ENCODE measurements at regions not wholly inside any gene's neighbourhood (a gene's known extent, or its start where the extent isn't known, plus 50 kb on each side); places are given as distances from the start of the nearest gene placed in this dataset.
A peak's percentile ranks its signal among the peaks of the same experiment; 100 is the strongest.

DNA sequence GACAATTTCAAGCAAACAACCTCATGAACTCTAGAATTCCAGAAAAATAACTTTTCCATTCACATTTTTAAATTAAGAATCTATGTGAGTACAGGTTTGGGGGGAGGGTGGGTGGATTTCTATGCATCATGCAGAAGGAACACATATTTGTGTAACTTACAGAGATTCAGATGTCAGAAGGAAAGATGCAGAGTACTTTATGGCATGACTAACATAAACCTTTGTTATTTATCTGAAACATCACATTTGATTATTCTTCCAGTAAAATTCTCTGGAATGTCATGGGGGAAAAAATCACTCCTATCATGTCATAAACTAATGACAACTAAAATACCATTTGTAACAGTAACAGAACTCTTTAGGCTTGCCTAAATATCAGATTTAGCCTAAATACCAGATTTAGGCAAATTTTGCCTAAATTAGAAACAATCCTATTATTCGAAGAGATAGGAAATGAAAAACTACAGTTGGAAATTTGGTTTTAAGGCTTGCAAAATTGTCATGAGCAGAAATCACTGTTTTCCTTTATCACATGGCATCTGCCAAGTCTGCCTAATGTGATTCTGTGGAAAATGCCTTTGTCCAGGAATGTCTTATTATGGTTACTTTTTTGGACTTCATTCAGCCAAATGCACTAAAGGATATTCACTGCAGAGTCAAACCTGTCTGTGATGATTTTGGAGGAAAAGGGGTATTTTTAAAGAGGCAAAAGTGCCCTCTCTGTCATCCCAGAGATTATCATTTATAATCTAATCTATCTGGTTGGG is 527.7 kb upstream of the CELF2 start:
- DNase-seq = no peak

DNA sequence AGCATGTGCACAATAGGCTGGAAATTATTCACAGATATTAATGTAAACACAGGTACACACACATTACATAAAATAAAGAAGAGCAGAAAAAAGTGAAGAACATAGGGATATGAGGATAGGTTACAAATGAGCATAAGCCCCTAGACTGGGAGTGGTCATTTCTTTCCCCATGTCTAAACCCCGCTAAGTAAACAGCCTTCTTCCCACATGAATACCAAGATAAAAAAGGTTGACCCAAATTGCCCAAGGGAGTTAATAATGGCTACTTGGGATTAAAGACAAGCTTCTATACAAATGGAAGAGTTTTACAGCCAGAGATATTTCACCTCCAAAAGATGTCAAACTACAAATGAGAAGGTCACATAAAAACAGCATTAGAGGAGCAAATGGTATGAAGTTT is 527.1 kb upstream of the CELF2 start:
- no peak for DNase-seq

DNA sequence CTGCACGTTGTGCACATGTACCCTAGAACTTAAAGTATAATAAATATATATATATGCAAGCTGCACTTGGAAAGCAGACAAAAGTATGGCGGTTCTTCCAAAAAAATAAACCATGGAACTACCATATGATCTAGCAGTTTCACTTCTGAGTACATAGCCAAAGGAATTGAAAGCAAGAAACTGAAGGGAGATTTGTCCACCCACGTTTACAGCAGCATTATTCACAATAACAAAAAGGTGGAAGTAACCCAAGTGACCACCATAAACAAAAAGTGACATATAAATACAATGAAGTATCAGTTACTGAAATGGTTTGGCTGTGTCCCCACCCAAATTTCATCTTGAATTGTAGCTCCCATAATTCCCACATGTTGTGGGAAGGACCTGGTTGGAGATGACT is 525.3 kb upstream of the CELF2 start:
- DNase-seq = no peak

DNA sequence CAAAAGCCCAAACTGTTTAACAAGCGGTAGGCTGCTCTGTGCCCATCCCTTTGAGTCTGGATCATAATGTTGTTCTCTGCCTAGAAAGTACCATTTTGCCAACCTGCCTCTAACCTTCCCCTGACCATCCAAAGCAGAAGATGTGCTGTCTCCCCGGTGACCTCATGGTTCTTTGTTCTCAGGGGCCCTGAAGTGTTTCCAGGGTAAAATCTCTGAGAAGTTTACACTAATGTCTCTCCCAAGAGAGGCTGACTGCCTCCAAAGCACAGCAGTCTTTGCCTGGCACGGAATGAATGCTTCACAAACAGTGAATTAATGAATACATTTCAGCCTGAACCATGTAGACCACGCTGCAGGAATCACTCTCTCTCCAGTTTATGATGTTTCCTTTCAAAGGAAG is 523.8 kb upstream of the CELF2 start:
- no peak for DNase-seq

DNA sequence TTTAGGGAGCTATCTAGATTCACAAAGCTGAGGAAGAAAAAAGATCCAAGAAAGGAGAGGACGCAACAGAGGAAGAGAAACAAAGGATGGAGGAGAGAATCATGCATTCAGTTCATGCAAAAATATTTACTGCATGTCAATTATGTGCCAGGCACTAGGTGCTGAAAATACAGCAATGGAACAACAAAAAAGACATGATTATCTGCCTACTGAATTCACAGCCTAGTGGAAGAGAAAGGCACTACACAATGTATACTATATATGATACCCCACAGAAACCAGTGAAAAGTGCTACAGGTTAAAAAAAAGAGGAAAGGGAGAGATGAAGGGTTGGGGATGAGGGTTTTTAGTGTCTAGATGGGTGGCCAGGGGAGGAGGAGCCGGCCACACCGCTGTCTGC is 520.4 kb upstream of the CELF2 start:
- no peak for DNase-seq

DNA sequence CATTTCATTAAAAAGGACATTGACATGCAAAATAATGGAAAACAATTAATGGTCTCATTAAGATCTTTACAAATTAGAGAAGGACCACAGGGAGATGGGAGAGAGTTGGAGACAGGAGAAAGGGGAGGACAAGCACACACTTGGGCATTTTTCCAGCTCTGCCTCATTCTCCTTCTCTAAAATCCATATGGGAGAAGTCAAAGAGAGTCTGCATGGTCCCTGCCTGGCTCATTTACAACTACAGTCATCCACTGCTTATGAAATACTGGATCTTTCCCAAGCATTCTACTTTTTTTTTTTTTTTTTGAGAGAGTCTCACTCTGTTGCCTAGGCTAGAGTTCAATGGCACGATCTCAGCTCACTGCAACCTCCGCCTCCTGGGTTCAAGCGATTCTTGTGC is 518.9 kb upstream of the CELF2 start:
- no peak for DNase-seq

DNA sequence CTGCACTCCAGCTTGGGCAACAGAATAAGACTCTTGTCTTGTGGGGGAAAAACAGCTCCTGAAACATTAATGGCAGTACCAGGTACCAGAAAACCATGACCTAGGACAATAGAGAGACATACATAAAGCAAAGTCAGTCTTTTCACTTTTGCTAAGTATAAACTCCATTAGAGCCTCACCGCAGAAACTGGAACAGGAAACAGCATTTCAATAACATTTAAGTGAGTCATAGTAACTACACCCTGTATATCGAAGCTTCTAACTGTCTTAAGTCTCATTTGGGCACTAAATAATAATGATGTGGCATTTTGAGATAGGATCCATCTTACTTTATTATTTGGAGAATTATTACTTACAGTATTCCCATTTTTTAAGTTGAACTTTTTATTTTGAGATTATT is 517.8 kb upstream of the CELF2 start:
- no peak for DNase-seq

DNA sequence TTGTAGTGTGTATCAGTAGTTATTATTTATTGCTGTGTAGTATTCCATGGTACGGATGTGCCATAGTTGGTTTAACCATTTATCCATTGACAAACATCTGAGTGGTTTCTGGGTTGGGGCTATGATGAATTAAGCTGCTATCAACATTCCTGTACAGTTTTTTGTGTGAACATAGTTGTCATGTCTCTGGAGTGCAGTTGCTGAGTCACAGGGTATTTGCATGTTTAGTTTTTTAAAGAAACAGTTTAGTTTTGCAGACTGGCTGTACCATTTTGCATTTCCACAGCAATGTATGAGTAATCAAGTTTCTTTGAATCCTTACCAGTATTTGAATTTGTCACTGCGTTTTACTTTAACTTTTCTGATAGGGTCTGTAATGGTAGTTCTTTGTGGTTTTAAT is 516.7 kb upstream of the CELF2 start:
- DNase-seq = no peak

DNA sequence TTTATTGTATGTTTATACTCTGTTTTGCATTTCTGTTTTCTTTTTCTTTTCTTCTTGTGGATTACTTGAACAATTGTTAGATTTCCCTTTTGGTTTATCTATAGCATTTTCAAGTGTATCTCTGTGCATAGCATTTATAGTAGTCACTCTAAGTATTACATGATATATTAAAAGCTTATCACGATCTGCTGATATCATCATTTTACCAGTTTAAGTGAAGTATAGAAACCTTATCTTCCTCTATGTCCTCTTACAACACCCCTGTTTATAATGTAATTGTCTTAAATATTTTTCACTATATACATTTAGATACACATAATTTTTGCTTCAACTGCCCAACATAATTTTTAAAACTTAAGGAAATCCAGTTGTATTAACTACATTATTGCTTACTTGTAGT is 513.9 kb upstream of the CELF2 start:
- DNase-seq = no peak

DNA sequence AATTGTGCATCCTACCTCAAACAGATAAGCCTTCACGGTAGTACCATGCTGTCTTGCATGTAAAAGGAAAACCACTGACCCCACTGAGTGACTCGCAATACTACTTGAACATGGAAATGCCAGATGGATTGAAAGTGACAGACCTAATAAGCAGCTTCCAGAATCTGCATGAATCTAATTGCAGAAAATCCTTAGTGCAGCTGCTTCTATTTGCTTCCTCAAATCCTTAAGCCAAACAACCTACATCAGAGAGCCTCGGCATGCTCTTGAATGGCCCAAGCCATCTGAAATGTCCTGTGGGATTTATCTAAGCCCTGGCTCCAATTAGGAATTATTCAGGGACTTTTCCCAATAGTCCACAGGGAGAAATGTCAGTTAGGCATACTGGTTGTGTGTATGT is 509.5 kb upstream of the CELF2 start:
- no peak for DNase-seq

DNA sequence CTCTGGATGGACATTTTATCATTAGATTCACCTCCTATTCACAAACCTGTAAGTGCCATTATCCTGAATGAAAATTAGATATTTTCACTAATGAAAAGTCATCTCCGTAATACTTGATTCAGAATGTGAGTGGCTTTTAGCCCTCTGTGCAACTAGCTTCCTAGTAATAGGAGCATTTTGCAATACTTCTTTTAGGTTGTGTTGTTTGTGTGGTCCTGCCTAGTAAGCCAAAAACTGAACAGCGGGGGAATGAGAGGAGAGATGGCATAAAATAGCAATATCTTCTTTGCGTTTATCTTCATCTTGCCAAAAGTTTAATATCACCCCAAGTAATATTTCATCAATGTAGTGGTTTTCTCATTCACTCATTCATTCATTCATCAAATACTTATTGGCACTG is 507.5 kb upstream of the CELF2 start:
- no peak for DNase-seq

DNA sequence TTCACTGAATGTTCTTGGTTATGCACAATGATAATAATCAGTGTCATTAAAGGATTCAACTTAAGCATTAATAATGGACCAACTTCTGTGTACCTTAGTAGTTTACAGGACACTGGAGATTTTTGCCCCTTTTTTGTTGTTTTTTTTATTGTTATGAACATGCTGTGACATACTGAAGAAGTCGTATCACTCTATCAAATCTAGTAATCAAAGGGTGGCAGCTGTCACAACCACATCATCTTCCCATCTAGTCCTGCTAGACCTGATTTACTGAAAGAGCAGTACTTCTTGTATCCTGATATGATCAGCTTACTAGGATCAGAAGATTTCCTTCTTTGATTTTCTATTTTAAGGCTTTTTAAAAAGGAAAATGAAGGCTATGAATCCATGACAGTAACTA is 504.6 kb upstream of the CELF2 start:
- no peak for DNase-seq

DNA sequence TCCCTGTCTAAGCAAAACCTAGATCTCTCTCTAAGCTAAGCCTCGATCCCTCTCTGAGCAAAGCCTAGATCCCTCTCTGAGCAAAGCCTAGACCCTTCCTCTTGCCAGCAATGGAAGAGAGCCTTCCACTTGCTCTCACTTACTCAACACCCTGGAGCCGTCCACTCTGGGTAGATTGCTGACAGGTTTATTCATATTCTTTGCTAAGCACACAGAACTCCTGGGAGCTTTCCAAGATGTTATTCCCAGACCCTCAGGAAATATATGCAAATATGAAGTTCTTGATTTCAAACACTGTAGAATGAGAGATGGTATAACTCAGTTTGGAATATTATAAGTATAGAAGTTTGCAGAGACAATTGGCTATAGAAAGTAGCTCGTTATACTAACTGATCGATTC is 503.8 kb upstream of the CELF2 start:
- DNase-seq = no peak

DNA sequence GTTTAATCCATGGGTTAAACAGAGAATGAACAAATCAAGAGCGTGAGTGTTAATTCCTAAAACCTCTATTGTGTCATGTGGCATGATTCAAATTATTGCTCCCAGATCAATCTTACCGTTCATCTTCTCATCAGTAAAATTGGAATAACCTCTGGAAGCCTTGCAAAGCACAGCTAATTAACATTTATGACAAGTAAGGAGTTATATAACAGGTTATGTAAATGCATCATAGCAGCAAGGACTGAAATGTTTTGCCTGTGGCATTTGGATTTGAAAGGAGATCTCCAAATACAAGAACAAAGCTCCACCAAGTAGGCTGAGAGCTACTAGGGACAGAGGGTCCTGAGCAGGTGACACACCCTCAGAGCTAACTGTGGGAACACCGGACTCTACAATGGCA is 502.9 kb upstream of the CELF2 start:
- peak; percentile 41 to 64 for DNase-seq

DNA sequence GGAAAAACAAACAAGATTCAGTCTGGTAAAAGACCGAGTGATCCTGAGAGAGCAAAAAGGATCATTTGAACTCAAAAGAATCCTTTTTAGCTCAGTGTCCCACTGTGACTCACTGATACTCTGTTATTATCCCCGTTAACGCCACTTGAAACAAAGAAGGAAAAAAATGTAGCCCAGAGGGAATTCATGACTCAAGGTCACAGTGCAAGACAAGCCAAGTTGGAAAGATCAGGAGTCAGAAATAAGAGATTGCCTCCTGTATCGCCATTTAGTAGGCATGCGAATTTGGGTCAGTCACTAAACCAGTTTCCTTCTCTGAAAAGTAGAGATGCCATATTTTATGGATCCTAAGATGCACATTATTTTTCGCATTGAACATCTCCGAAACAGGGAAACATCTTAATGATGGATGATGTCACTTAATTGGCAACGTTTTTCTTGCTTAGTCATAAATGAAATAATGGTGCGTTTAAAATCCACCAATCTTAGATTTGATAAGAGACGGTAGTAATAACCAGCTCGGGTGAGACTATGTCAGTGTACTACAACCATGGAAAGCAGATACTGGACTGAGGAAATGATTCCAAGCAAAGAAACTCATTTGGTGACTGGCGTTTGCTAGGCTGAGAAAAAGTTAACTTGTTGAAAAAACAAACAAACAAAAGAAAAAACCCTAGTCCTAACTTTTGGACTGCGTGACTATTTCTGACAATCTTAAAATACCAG is 502.0 kb upstream of the CELF2 start:
- DNase-seq = no peak

DNA sequence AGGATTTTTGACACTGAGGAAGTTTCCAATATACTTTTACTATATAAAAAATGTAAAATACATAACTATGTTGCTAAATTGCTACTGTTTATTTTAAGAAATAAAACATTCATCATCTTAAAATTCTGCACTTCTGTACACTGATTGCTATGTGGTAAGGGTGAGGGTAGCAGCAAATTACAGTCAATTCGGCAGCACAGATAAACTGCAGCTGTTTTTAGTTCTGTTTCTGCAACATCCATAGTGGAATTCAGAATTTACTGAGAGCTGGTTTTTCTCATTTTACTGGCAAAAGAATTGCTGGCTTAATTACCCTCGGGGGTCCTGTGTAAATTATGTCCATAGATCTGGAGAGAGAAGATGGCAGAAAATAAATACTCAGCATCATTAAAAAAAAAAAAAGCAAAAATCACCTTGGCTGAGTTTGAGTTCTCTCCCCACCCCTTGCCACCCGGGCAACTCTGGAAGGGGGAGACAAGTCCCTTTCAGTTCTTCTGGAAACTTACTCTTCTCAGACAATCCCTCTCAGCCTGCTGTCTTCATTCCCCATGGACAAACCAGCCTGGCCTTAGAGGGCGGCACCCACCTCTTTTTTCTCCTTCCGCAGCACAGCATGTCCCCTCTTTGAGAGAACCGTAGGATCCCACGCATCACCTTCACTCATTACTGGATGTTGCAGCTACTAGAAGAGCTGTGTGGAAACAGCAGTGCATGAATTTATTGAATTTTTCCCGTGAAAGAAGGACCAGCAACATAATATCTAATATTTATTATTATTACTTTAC is 501.1 kb upstream of the CELF2 start:
- DNase-seq = no peak

DNA sequence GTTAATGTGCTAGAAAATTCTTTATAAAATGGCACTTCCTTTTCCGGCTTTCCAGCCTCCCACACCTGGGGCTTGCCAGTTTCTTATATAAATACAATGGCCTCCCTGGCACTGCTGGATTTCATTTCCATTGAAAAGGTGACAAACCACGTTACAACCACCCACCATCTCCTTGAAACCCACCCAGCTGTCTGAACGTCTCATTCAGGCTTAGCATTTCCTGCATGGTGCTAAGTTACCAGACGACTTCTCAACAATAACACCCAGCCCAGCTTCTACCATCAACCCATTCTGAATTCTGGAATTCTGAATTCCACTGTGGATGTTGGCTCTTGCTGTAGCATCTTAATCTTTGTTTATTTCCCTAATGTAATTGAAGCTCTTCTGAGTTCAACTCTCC is 499.8 kb upstream of the CELF2 start:
- no peak for DNase-seq

DNA sequence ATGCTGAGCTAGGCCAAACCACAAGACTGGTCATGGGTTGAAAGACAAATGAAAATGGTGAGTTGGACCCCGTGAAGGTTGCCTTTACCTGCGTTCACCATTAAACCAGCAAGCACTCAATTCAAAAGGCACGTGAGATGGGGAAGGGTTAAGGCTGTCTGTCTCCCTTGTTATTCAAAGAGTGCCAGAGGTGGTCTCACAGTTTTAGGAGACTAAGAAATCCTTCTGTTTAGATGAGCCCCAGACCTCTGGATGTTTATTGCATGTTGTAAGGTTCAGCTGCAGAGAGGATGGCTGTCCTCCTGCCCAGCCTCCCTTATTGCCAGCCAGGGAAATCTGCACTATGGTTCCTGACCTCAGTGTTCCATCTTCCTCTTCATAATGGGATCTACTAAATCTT is 498.0 kb upstream of the CELF2 start:
- DNase-seq = no peak

DNA sequence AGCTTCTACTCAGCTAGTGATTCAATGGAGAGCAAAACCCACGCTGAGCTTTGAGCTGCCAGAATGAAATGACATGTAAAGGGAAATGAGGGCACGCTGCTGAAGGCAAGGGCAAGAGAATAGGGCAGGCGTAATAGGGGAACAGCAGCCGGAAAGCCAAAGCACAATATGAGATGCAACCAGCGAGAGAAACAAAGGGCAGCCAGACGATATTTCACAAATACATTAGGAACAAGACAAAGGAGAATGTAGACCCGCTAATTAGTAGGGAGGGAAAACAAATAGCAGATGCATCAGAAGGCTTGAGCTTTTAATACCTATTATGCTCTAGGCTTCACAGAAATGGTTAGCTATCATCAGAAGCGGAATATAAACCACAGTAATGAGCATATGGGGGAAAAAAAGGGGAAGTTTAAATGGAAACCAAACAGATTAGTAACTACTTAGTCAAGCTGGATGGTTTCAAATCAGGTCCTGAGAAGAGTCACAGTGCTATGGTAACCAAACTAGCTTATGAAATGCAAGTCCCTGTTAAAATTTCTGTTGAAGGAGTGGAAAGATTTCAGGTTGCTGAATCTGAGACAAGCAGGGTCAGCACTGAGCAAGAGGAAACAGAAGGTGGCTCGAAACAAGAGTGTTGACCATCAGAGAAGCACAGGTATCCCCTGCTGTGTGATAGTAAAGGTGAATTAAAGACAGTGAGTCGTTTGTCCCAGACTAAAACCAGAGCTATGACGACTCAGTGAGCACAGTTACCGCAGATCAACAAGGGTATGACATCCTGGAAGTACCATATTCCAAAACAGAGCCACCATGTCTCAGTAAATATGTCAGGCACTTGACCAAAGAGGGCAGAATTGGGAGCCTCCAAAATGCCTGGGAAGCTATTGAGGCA is 496.9 kb upstream of the CELF2 start:
- no peak for DNase-seq

DNA sequence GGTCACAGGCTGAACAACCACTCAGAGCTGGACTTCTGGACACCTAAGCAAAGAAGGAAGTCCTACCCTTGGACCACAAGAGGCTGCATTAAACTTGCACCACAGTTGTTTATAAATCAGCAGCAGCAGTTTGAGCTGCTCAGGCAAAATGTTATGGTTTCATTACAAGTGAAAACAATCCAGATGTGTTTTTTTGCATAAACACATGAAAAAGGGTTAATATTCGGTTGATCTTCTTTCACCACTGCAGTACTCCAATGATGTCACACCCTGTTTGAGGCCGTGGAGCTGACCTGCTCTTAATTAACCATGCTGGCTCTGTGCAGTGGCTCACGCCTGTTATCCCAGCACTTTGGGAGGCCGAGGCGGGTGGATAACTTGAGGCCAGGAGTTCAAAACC is 490.8 kb upstream of the CELF2 start:
- no peak for DNase-seq

DNA sequence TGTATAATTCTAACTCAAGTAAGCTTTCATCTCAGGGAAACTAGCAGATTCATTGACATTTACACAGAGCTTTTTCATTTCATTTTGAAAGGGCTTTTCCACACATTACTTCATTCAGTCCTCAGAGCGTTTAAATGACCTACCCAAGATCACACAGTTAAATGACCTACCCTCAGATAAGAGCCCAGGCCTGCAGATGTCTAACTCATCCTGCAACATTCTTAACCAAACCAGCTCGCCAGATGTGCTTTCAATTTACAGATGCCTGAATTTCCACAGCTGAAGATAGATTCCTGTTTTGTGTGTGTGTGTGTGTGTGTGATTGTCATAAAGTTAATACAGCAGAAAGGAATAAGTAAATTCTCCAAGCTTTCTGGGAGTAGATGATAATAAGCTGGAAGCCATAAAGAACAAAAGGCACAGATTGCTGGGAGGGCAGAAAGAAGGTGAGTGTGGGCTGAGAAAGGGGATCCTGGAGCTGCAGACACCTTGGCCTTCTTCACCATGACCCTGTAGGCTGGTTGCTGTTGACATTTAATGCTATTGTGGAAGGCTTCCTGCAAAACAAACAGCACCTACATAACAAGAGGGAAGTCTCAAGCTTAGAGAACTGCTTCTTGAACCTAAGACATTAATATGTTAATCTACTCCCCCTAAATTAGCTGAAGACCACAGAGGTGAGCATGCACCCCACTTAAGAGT is 489.7 kb upstream of the CELF2 start:
- DNase-seq = no peak

DNA sequence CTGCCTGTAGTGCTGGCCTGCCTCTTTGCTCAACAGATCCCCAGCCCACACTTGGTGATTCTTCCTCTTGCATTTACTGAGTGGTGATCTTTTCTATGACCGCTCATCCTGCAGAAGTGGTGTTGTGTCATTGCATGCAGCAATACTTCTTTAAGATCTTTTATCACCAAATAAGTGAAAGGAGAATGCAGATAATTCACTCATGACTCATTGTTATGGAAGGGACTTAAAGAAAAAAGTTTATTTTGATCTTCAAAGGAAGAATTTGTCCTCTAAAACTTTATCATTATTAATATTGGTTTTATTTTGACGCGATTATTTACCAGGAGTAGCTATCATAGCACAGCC is 489.1 kb upstream of the CELF2 start:
- no peak for DNase-seq

All from NCI-H526 (cell line).